GM03348 (cell line): ENCODE measurements at regions not wholly inside any gene's neighbourhood (a gene's known extent, or its start where the extent isn't known, plus 50 kb on each side); places are given as distances from the start of the nearest gene placed in this dataset.
A peak's percentile ranks its signal among the peaks of the same experiment; 100 is the strongest.
"Not testable (repeated sequence)": the region's sequence is repeated elsewhere in the genome, so short reads cannot be mapped to it uniquely, and the experiment has no call there.

Source experiments
- DNase-seq: peaks from one replicate; pipeline ENCODE4 v3.0.0; 2012; ENCODE audit warnings: low spot score

DNA sequence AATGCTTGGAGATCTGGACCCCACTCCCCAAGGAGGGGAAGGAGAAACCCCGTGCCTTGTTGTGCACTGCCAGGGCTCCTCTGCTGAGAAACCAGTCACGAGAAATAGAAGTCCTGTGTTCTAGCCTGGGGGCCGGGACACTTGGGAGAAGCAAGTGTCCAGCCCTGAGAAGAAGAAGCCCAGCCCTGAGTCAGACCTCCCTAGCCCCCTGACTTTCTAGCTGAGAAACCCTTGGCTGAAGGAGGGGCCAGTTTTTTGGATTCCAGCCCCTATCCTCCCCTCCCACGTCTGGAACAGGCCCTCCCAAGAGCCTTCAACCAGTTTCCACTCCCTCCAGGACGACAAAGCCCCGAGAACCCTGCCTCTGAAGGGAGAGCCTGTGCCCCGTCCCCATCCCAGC lies 100.5 kb downstream of the NAV1 start:
- DNase-seq, result no peak

DNA sequence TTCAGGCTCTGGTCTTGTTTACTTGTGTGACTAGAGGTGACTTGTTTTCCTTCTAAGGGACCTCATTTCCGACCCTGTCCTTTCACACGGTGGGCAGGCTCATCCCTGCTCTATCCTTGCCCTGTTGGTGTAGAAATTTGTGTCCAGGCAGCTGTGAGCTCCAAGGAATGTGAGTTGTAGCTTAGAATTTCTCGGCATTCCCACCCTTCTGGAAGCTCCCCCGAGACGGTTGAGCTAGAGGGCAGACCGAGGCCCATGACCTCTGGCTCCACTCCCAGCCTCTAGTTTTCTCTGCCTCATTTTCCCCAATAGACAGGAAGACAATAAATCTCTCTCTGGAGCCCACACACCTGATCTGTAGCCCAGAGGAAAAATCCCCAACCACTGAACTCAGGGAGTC lies 100.9 kb downstream of the NAV1 start:
- no peak for DNase-seq

DNA sequence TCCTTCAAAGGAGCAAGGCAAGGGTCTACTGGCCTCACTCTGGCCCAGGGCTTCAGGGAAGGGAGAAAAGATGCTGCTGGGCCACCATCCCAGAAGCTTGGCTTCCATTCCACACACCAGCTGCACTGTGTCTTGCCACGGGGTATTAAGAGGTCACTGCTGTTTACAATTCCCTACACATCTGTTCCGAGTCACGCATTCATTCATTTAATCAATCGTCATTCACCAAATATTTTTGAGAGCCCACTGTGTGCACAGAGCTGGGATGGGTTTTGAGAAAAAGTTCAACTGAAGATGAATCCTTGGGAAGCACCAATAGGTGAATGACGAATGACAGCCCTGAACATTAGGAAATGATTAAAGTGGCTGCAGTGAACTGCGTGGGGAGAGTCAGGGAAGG lies 101.7 kb downstream of the NAV1 start:
- DNase-seq, result peak; percentile 75

DNA sequence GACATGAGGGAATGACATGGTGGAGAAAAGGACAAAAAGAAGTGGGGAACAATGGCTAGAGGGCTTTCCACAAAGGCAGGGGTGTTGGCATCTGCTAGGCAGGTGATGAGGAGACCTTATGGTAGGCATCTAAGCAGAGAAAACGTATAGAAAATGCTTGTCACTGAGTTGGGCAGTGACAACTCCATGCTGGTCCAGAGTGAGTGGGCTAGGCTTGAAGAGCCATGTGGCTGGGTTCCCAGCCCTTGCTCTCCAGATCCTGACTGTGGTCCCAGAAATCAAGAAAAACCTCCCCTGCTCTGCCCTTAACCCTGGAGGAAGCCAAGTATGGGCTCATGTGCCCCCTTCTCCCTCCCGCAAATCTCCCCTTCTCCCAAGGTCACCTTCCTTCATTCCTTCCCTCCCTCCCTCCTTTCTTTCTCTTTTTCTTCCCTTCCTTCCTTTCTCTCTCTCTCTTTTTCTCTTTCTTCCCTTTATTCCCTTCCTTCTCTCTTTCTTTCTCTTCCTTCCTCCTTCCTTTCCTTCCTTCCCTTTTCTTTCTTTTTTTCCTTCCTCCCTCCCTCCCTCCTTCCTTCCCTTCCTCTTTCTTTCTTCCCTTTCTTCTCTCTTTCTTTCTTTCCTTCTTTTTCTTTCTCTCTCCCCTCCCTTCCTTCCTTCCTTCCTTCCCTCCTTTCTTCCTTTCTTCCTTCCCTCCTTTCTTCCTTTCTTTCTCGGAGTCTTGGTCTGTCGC lies 102.8 kb downstream of the NAV1 start:
- DNase-seq, result no peak

DNA sequence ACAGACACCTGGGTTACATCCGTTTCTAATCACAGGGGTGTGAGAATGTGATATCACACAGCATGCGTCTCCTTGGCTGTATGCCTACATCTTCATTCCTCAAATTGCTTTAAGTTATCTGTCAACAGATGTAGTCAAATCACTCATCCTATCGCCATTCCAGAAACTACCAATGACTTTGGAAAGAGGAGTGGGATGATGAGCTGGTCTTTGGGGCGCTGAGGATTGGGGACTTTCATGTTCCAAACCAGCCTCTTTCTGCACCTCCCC lies 104.8 kb downstream of the NAV1 start:
- no peak for DNase-seq

DNA sequence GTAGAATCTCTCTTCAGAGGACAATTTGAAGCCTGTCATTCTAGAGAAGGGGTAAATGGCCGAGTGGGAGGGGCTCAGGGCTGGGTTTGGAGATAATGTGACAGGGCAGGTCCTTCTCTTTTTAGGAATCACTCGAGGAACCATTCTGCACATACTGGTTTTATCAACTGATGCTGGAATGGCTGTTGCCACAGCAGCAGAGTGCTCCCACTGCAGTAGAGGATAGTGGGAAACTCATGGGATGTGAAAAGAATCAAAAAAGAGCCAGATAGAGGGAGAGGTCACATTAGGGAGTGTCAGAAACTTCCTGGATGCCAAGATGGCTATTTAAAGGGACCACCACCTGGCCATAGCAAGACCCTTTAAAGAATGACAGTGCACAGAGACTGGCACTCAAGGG lies 105.3 kb downstream of the NAV1 start:
- DNase-seq, result no peak

DNA sequence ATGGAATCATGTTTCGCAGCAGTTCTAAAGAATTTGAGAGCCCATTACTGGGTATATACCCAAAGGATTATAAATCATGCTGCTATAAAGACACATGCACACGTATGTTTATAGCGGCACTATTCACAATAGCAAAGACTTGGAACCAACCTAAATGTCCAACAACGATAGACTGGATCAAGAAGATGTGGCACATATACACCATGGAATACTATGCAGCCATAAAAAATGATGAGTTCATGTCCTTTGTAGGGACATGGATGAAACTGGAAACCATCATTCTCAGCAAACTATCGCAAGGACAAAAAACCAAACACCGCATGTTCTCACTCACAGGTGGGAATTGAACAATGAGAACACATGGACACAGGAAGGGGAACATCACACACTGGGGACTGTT lies 106.1 kb downstream of the NAV1 start:
- not testable (repeated sequence) for DNase-seq

DNA sequence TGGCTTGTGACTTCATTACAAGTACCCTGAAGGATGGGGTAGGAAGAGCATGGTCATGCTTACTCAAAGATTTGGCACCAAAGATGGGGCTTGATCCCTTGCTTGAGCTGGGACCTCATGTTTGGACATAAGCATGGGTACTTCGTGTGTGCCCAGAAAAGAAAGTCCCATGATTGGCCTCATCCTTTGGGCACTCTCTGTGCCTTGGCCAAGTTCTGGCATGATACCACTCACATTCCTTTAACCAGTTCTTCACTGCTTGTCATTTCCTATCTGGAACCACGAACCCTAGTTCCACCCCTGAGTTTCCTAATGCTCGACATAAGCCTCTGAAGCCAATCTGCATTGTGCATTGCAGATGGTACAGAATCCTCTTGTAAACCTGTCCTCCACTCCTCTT lies 107.0 kb downstream of the NAV1 start:
- DNase-seq, result peak; percentile 37

DNA sequence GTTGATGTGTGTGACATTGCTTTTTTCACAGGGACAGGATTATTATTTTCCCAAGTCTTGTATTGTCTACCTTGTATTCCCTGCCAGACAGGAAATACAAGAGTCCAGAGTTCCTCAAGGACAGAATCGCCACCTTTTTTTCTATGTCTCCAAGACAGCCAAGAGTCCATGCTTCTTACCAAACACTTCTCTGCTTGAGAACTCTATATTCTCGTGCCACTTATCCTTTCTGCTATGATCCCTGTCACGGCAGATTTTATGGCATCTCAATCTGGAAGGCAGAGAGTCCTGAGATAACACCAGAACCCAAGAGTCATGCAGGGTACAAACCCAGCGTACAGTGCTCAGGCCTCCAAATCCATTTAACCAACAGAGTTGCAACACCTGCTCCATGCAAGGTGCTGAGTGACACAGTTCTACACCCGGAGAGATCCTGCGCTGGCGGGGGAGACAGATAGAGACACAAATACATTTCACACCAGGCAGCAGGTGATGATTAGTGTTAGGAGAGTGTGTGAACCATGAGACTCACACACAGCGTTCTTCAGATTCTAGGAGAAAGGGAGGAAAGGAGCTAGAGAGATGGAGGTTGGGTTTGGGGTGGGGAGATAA lies 107.6 kb downstream of the NAV1 start:
- no peak for DNase-seq

DNA sequence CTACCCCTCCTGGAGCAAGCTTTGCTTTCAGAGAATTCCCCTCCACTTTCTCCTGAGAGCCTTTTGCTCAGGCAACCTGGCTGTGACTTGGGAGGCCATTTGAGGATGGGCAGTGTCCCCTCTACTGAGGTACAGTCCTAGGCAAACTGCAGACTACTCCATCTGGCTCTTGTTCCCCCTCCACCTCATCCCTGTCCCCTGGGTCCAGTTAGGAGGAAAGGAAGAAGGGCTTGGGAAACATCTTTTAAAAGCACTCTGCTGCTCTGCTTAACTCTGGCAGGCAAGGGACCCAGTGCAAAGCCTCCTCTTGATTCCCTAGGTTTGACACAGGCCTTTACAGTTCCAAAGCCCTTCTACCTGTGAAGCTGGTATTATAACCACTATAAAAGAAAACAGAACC lies 108.2 kb downstream of the NAV1 start:
- no peak for DNase-seq

DNA sequence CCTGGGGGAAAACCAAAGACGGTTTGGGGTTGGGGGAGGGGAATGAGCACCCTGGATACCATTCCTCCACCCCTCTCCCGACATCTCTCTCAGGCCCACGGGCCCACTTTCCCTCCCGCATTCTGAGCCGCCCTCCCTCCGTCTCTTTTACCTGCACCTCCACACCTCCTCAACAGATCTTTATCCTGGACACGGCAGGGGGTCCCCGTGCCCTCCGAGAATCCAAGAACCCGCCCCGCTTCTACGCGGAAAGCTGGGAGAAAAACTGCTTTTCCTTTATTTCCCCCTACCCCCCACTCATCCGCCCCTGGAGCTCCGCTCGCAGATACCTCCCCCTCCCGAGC lies 108.8 kb downstream of the NAV1 start:
- DNase-seq, result no peak

DNA sequence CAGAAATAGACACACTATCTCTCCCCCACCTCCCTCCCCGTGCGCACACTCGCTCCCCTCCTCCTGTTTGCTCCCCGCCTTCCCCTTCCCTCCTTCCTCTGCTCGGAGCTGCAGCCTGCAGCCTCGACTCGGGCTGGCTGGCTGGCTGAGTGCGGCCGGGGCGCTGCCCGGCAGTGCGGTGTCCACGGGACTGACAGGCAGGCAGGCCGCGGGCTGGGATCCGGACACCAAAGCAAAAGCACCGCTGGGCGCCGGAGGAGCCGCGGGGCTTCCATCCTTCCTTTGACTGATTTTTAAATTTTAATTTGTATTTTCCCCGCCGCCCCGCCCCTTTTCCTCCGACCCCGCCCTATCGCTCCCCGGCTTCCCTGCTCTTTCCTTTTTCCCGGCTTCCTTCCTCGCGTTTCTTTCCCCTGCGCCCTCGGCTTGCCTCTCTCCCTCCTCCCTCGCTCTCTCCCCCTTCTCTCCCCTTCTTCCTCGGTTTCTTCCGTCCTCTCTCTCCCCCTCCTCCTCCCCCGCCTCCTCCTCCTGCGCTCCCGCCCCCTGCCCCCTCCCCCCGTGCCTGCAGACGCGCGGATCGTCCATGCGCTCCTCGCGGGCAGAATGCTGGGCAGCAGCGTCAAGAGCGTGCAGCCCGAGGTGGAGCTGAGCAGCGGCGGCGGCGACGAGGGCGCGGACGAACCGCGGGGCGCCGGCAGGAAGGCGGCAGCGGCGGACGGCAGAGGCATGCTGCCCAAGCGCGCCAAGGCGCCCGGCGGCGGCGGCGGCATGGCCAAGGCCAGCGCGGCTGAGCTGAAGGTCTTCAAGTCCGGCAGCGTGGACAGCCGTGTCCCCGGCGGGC lies 109.4 kb downstream of the NAV1 start:
- peak; percentile 86 for DNase-seq

DNA sequence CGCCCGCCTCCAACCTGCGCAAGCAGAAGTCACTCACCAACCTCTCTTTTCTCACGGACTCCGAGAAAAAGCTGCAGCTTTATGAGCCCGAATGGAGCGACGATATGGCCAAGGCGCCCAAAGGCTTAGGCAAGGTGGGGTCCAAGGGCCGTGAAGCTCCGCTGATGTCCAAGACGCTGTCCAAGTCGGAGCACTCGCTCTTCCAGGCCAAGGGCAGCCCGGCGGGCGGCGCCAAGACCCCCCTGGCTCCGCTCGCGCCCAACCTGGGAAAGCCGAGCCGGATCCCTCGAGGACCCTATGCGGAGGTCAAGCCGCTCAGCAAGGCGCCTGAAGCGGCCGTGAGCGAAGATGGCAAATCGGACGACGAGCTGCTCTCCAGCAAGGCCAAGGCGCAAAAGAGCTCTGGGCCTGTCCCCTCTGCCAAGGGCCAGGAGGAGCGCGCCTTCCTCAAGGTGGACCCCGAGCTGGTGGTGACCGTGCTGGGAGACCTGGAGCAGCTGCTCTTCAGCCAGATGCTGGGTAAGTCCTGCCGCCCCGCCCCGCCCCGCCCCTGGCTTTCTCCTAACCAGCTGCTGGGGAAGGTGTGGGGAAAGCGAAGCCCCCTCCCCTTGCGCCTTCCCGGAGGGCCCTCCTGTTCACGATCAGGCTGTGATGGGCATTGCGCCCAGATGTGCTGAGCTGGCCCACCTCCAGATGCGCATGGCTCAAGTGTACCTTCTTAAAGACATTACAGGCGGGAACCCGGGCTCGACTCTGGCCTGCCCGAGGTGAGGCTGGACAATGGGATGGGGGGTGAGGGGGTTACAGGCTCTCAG lies 110.2 kb downstream of the NAV1 start:
- DNase-seq, result peak; percentile 41

DNA sequence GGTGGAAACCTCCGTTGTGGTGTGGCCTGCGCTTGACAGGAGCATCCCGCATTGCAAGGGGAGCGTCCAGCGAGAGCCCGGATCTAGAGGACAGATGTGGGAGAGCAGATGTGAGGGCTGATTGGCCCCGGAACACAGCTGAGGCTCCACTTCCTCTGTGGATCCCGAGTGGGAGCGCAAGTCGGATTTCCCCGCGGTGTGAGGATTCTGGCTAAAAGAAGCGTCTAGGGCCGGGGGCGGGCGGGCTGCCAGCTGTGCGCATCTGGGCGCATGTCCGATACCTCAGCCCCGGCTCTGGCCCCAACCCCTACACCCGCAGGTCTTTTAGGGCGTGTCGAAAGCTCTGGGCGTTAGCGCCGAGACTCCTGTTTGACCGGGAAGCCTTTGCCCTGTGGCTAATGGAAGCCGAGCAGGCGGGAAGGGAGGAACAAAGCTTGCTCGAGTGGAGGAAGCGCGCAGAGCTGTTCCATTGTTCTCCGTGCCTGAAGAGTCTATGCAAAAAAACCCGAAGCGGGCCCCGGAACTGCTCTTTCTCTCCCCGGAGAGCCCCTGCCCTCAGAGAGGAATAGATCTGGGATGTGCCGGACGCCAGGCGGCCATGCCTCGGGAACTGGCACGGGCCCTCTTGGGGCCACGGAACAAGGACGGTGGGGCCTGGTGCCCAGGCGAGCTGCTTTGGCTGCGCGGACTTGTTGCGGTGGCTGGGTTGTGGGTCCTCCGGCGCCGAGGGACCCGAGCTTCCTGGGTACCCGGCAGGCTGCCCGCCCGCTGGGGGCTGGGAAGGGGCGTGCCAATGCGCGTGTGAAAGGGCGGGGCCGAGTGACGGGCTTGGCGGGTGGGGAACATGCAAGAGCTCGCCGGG lies 111.1 kb downstream of the NAV1 start:
- peak; percentile 90 for DNase-seq

DNA sequence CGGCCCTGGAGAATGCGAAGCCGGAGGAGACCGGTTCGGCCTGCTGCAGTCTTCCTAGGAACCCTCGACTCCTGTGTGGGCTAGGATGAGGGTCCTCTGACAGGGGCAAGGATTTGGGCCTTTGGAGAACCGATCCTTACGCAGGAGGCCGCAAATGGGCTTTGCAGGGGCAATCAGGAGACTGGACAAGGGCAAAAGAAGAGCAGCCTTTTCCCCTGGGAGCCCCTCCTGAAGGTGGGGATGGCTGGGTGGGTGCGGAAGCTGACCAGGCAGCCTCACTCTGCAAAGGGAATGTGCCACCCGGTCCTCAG lies 111.7 kb downstream of the NAV1 start:
- DNase-seq, result no peak

DNA sequence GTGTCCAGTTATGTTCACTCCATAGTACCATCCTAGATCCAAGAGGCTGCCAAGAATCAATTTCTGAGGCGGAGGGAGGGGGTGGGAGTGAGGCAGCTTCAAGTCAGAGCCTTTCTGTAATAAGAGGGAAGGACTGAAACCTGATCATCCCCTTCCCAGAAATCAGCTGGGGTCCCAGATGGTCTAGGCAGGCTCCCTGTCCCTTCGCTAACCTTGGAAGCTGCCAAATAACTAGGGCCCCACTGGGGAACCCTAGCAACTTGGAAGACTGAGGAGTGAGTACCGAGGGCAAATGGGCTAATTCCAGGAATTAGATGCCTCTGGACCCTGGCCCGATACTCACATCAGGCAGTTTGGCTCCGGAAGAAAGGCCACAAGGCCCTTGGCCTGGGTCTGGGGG lies 113.3 kb downstream of the NAV1 start:
- no peak for DNase-seq

DNA sequence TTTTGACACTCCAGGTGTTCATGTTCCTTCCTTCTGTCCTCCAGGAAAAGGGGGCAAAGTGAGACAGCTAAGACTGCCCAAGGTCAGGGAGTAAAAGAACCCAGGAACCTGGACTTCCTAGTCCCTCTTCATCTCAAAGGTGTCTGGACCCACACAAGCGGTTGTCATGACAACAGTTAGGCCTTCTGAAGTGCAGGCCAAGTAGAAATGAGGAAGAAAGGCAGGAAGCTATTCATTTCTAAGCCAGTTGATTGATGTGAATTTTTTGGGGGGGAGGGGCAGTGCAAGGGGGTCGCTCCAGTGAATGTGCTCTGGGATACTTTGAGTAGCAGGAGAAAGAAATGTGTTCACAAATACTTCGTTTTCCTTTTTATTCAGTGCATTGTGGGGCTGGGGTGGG lies 114.3 kb downstream of the NAV1 start:
- no peak for DNase-seq

DNA sequence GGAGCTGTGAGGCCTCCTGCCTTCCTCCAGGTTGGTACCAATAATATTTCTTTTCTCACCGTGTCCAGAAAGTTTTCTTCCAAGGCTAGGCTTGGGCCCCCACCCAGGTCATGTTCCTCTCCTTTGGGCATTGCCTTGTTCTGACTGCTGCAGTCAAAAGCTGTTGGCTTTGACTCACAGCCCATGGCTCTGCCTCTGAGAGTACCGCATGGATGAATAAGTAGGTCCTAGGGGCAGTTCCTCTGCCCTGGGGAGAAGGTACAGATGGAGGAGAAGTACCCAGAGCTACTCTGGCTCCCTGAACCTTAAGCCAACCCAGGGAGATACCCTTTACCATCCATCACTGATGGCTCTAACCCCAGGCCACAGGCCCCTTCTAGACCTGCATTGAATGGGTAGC lies 115.0 kb downstream of the NAV1 start:
- DNase-seq, result no peak

DNA sequence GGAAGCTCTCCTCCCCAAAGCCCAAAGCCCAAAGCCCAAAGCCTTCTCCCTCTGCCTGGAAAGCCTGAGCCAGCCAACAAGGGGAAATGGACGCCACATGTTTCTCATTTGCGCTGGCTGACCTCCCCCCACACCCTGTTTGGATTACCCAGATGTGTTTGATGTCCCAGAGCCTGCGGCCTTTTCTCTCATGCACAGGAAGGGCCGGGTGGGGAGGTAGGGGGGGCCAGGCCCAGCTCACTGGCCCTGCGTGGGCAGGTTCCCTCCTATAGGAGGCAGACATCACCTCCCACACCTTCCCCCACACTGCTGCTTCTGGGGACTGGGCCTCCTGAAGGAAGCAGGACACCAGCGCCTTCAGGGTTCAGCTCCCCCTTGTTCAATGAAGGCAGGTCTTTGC lies 116.3 kb downstream of the NAV1 start:
- DNase-seq, result peak; percentile 93

DNA sequence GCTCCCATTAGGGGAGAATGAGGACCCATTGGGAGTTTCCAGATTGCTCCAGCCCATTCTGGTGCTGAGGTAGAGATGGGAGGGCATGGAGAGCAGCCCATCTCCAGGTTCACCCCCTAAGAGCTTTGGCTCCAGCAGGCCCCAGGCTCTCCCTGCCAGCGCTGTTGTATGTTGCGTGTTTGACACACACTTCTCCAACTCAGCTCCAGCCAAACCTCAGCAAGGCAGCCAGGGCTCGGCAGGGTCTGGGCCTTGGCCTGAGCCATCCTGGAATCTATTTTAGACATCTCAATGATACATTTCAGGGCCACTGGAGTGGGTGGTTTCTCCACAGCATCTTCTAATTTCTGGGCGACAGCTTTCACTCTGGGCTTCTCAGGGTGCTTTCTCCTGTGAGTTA lies 117.0 kb downstream of the NAV1 start:
- peak; percentile 68 for DNase-seq

DNA sequence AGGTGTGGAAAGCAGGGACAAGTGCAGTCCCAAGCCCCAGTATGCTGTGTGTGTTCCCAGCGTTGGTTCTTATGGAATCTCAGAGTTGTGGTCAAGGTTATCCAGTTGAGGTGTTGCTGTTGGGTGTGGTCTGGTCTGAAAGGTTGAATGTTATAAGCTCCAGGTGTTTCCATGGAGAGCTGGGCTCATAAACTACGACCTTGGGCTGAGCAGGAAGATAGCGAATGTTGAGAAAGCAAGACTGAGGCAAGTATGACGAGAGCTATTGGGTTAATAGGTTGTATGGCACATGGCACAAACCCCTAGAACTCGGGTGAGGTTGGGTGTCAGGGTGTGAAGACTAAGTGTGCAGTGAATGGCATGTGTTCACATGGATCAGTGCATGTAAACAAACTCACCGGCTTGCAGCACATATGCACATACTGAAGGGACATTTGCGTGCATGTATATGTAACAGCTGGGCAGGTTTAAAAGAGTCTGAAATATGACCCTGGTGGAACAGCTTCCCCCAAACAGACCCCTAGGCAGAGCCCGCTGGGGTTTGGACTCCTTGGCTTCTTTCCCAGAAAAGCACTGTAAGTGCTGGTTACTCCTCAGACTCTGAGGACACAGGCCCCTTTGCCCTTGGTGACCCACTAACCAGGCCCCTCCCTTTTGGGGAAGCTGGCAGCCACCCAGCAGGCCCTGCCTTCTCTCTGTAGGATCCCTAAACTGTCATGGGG lies 117.5 kb downstream of the NAV1 start:
- DNase-seq, result peak; percentile 42
